DOHH2 (cell line): ENCODE measurements at regions not wholly inside any gene's neighbourhood (a gene's known extent, or its start where the extent isn't known, plus 50 kb on each side); places are given as distances from the start of the nearest gene placed in this dataset.

Experiments used
- H3F3A ChIP-seq: fragments of 200-600 bp; sonication (generic), shearing (Covaris generic); 2 replicates; pipeline ENCODE4 v1.6.0; 2016; ENCODE audit warnings: antibody characterized with exemption, mild to moderate bottlenecking; ENCODE audit not compliant: control insufficient read depth, insufficient read depth
- H3K27ac ChIP-seq: fragments of 200-600 bp; sonication (generic); 2 replicates; pipeline ENCODE4 v1.5.1; 2014; ENCODE audit warnings: low read depth, mild to moderate bottlenecking, low read length, moderate library complexity
- H3K27me3 ChIP-seq: fragments of 200-600 bp; sonication (generic); 2 replicates; pipeline ENCODE4 v1.6.1; 2014; ENCODE audit warnings: mild to moderate bottlenecking, low read length, mixed read lengths; ENCODE audit not compliant: control insufficient read depth
- H3K36me3 ChIP-seq: fragments of 200-600 bp; sonication (generic); 2 replicates; pipeline ENCODE4 v1.6.1; 2014; ENCODE audit warnings: mild to moderate bottlenecking, low read length, moderate library complexity, mixed read lengths; ENCODE audit not compliant: control insufficient read depth
- H3K4me1 ChIP-seq: fragments of 200-600 bp; sonication (generic); 2 replicates; pipeline ENCODE4 v1.6.1; 2014; ENCODE audit warnings: mild to moderate bottlenecking, low read length, mixed read lengths; ENCODE audit not compliant: control insufficient read depth
- H3K4me2 ChIP-seq: fragments of 200-600 bp; sonication (generic); 2 replicates; pipeline ENCODE4 v1.6.0; 2014; ENCODE audit warnings: mild to moderate bottlenecking, low read length, moderate library complexity
- H3K4me3 ChIP-seq: fragments of 200-600 bp; sonication (generic); 2 replicates; pipeline ENCODE4 v1.5.1; 2014; ENCODE audit warnings: mild to moderate bottlenecking, low read length, mixed read lengths
- H3K79me2 ChIP-seq: fragments of 200-600 bp; sonication (generic); 2 replicates; pipeline ENCODE4 v1.6.1; 2014; ENCODE audit warnings: mild to moderate bottlenecking, low read length, mixed read lengths; ENCODE audit not compliant: control insufficient read depth
- H3K9me2 ChIP-seq: fragments of 200-600 bp; sonication (generic); replicated peaks from 2 replicates; pipeline ENCODE4 v1.6.1; 2014; ENCODE audit warnings: mild to moderate bottlenecking, low read length, mixed read lengths; ENCODE audit not compliant: control insufficient read depth
- H3K9me3 ChIP-seq: fragments of 200-600 bp; sonication (generic); 2 replicates; pipeline ENCODE4 v1.6.1; 2014; ENCODE audit warnings: antibody characterized with exemption, low read length, mixed read lengths; ENCODE audit not compliant: control insufficient read depth, insufficient read depth
- H4K20me1 ChIP-seq: fragments of 200-600 bp; sonication (generic); 2 replicates; pipeline ENCODE4 v1.6.0; 2014; ENCODE audit warnings: low read depth, mild to moderate bottlenecking, antibody characterized with exemption, low read length, moderate library complexity; ENCODE audit not compliant: control insufficient read depth, insufficient read depth
- CTCF ChIP-seq: fragments of 200-600 bp; sonication (generic); IDR thresholded peaks from one replicate; pipeline ENCODE4 v1.5.1; 2014; ENCODE audit warnings: antibody characterized with exemption, mild to moderate bottlenecking, low read depth, low read length; ENCODE audit not compliant: poor library complexity, severe bottlenecking
- EZH2phosphoT487 ChIP-seq: fragments of 200-600 bp; sonication (generic); IDR thresholded peaks from 2 replicates; pipeline ENCODE4 v1.6.1; 2017; ENCODE audit warnings: borderline replicate concordance, mild to moderate bottlenecking, antibody characterized with exemption, low read length, moderate library complexity, mixed read lengths

- no peaks in the 10 kb centered on the region for H3K36me3 ChIP-seq
- no peaks in the 10 kb centered on the region for H3F3A ChIP-seq
- H3K4me2 ChIP-seq, result no peak overlapping the region
- H3K79me2 ChIP-seq, result no peaks in the 10 kb centered on the region
- no peaks in the 10 kb centered on the region for H3K9me2 ChIP-seq
- peaks cover 2% of the 10 kb centered on the region; the same call in 1 of the 2 replicates for H3K27me3 ChIP-seq
- no peaks in the 10 kb centered on the region for H3K9me3 ChIP-seq
- H4K20me1 ChIP-seq, result no peaks in the 10 kb centered on the region
- no peak overlapping the region for H3K27ac ChIP-seq
- H3K4me3 ChIP-seq, result no peak overlapping the region
- TF ChIP-seq CTCF (no peak), EZH2phosphoT487 (no peak)
- H3K4me1 ChIP-seq, result no peaks in the 10 kb centered on the region
Observed at GRCh38 chr9:3650994-3651622, 125.3 kb upstream of the RFX3 start.

DNA sequence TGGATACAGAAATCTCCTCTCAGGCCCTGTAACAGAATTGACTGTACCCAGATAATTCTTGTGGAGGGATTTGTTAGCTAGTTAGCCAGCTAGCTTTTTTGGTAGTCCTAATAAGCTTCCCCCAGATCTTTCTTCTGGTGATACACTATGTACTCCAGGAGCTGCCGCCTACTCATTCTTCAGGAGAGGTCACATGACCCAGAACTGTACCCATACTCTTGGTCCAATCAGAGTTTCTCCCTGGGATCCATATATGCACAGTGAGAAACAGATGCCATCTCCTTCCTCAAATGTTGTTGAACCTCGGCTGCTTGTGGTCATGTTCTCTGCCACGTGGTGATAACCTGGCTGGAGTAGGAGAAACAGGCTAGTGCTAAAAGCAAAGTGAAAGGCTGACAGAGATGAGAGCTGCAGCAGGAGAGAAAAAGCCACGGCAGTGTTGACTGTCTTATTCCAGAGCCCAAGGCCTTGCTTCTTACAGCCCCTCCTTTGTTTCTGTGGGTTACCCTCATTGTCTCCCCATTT, 123.0 kb upstream of the RFX3 start:
- no peak overlapping the region for H3K4me3 ChIP-seq

DNA sequence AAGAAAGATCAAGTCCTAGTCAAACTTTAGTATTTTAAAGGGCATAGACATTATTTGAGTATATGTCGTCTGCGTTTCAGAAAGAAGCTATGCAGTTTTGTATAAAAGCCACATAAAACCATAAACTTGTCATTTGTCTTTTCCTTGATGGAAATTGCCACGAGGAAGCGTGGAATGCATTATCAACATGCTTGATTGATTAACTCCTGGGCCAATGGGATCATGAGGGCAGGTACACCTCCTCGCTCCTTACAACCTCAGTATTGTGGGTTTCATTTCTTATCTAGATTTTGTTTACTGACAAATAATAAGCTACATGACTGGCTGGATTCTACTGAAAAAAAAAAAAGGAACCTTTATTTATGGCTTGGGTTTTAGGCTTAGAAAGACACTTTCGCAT, 122.5 kb upstream of the RFX3 start:
- H4K20me1 ChIP-seq, result no peaks in the 10 kb centered on the region
- H3K4me1 ChIP-seq, result no peaks in the 10 kb centered on the region
- no peak for TF ChIP-seq CTCF
- no peak for TF ChIP-seq EZH2phosphoT487
- no peaks in the 10 kb centered on the region for H3K9me3 ChIP-seq
- H3K79me2 ChIP-seq, result no peaks in the 10 kb centered on the region
- H3K9me2 ChIP-seq, result no peaks in the 10 kb centered on the region
- H3K4me3 ChIP-seq, result no peak overlapping the region
- no peaks in the 10 kb centered on the region for H3F3A ChIP-seq
- no peaks in the 10 kb centered on the region for H3K27me3 ChIP-seq
- H3K27ac ChIP-seq, result no peak overlapping the region
- no peak overlapping the region for H3K4me2 ChIP-seq
- H3K36me3 ChIP-seq, result no peaks in the 10 kb centered on the region

More for the DNA sequence above, 123.0 kb upstream of the RFX3 start:
- Histone ChIP-seq H3K79me2 (no peaks in the 10 kb centered on the region), H3K36me3 (no peaks in the 10 kb centered on the region), H4K20me1 (no peaks in the 10 kb centered on the region), H3F3A (no peaks in the 10 kb centered on the region), H3K9me2 (no peaks in the 10 kb centered on the region), H3K27ac (no peak overlapping the region), H3K9me3 (no peaks in the 10 kb centered on the region), H3K4me1 (no peaks in the 10 kb centered on the region), H3K4me2 (no peak overlapping the region), H3K27me3 (no peaks in the 10 kb centered on the region)
- TF ChIP-seq EZH2phosphoT487 (no peak), CTCF (no peak)
